Esophagus muscularis mucosa (tissue), 4 donors: ENCODE measurements at regions not wholly inside any gene's neighbourhood (a gene's known extent, or its start where the extent isn't known, plus 50 kb on each side); places are given as distances from the start of the nearest gene placed in this dataset.

Source experiments
- DNase-seq: peaks from one replicate; pipeline ENCODE4 v3.0.0-alpha.2; 2017; ENCODE audit errors: extremely low spot score
- H3K27ac ChIP-seq, 4 donors: fragments of 200-600 bp; sonication (generic); replicated peaks in 1 of 4; 1 replicate in 3 of 4; 2 replicates in 1 of 4; pipeline ENCODE4 v1.5.1; 2016 to 2019; ENCODE audit warnings: mild to moderate bottlenecking in 1 of 4
- H3K27me3 ChIP-seq, 4 donors: fragments of 200-600 bp; sonication (generic); one replicate each; pipeline versions ENCODE4 v1.5.1 to v1.6.0; 2016 to 2019
- H3K36me3 ChIP-seq, 4 donors: fragments of 200-600 bp; sonication (generic); one replicate each; pipeline ENCODE4 v1.5.1; 2016 to 2019
- H3K4me1 ChIP-seq, 4 donors: fragments of 200-600 bp; sonication (generic); one replicate each; pipeline ENCODE4 v1.5.1; 2016 to 2019
- H3K4me3 ChIP-seq, 4 donors: fragments of 200-600 bp; sonication (generic); 1 replicate in 2 of 4; 2 replicates in 2 of 4; pipeline ENCODE4 v1.5.1; 2016 to 2019; ENCODE audit warnings: mild to moderate bottlenecking in 4 of 4, moderate library complexity in 1 of 4
- H3K9me3 ChIP-seq, 4 donors: fragments of 200-600 bp; sonication (generic); 1 replicate in 3 of 4; 2 replicates in 1 of 4; pipeline ENCODE4 v1.5.1; 2016 to 2019
- EP300 ChIP-seq: sonication (generic); formaldehyde crosslinking; IDR thresholded peaks from one replicate; pipeline ENCODE4 v1.6.1; 2017; ENCODE audit warnings: antibody characterized with exemption
- POLR2A ChIP-seq: fragments of 450-650 bp; IDR thresholded peaks from one replicate; pipeline ENCODE4 v1.6.1; 2017; ENCODE audit warnings: antibody characterized with exemption, moderate library complexity, mild to moderate bottlenecking, low read depth
- POLR2AphosphoS5 ChIP-seq, 2 donors: sonication (generic); formaldehyde crosslinking; IDR thresholded peaks; one replicate each; pipeline ENCODE4 v1.6.1; 2017; ENCODE audit warnings: antibody characterized with exemption in 2 of 2
- whole genome bisulfite sequencing: methylation state at CpG from one replicate; pipeline ENCODE4 v1.1.5; 2018; 5-methylcytosine and 5-hydroxymethylcytosine counted together
- intact Hi-C: fragments of 100-400 bp; cut with DNase I; formaldehyde crosslinking; loops from one replicate; pipeline ENCODE4 v1.15.1; 2023
- TF ChIP-seq, protein P1 (sequence below), 3 experiments: fragments of 200-600 bp in 2 of 3; fragments of 450-650 bp in 1 of 3; sonication (generic) in 2 of 3; IDR thresholded peaks; one replicate each; pipeline ENCODE4 v1.5.1; 2017 to 2019; ENCODE audit warnings: antibody characterized with exemption in 3 of 3, mild to moderate bottlenecking in 2 of 3, moderate library complexity in 1 of 3

DNA sequence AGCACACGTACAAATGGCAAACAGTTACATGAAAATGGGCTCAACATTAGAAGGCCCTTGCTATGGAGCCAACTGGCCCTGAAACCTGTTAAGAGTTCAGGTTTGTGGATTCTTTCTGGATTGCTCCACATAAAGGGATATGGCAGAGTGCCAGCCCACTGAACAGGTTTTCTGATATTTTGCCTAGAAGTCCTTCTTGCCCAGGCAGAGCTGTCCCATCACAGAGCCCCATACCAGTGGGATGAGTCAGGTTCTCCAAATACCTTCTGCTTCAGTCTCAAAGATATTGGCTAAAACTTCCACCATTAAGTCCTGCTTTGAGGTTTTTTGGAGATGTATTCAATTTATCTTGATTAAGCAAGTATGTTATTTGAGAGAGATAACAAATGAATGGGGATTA, 146.8 kb upstream of the IL1RAPL2 start:
- no peak for DNase-seq
- no peak for TF ChIP-seq POLR2AphosphoS5 (IDR thresholded peaks at IDR 0.05)
- no peak for TF ChIP-seq POLR2A
- no peak for TF ChIP-seq EP300
- TF ChIP-seq, protein P1, sequence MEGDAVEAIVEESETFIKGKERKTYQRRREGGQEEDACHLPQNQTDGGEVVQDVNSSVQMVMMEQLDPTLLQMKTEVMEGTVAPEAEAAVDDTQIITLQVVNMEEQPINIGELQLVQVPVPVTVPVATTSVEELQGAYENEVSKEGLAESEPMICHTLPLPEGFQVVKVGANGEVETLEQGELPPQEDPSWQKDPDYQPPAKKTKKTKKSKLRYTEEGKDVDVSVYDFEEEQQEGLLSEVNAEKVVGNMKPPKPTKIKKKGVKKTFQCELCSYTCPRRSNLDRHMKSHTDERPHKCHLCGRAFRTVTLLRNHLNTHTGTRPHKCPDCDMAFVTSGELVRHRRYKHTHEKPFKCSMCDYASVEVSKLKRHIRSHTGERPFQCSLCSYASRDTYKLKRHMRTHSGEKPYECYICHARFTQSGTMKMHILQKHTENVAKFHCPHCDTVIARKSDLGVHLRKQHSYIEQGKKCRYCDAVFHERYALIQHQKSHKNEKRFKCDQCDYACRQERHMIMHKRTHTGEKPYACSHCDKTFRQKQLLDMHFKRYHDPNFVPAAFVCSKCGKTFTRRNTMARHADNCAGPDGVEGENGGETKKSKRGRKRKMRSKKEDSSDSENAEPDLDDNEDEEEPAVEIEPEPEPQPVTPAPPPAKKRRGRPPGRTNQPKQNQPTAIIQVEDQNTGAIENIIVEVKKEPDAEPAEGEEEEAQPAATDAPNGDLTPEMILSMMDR (IDR thresholded peaks at IDR 0.05) = no peak
- peaks cover 0 to 17% (median 1%) of the 10 kb centered on the region in 4 donors for H3K9me3 ChIP-seq
- peaks cover 0 to 7% (median 0%) of the 10 kb centered on the region in 4 donors for H3K27me3 ChIP-seq
- 64% methylated on average over 1 of the region's 1 CpG for WGBS
- no peaks in the 10 kb centered on the region for H3K4me1 ChIP-seq
- no peaks in the 10 kb centered on the region for H3K36me3 ChIP-seq
- H3K27ac ChIP-seq = no peak overlapping the region
- intact Hi-C loops = no loop called here
- H3K4me3 ChIP-seq = no peak overlapping the region

DNA sequence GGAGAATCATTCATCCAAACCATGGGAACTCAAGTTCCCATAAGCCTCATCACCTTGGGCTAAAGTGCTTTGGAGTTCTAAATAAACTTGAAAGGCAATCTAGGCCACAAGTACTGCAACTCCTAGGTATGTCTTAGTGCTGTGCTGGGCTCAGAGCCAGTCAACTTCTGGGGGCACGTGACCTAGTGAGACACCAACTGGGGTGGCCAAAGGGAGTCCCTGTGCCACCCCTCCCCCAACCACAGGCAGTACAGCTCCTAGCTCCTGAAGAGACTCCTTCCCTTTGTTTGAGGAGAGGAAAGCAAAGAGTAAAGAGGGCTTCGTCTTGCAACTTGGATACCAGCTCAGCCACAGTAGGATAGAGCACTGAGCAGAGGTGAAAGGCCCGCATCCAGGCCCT, 154.2 kb upstream of the IL1RAPL2 start:
- 73% methylated on average over 3 of the region's 3 CpGs for WGBS
- TF ChIP-seq POLR2A (no peak), EP300 (no peak), POLR2AphosphoS5 (IDR thresholded peaks at IDR 0.05) (no peak)
- TF ChIP-seq, protein P1 (IDR thresholded peaks at IDR 0.05) = no peak
- no peaks in the 10 kb centered on the region for H3K27me3 ChIP-seq
- no peak for DNase-seq
- no peak overlapping the region for H3K4me3 ChIP-seq
- H3K27ac ChIP-seq = no peak overlapping the region
- intact Hi-C loops = no loop called here
- peaks cover 0 to 13% (median 0%) of the 10 kb centered on the region in 4 donors for H3K9me3 ChIP-seq
- no peaks in the 10 kb centered on the region for H3K4me1 ChIP-seq
- no peaks in the 10 kb centered on the region for H3K36me3 ChIP-seq

DNA sequence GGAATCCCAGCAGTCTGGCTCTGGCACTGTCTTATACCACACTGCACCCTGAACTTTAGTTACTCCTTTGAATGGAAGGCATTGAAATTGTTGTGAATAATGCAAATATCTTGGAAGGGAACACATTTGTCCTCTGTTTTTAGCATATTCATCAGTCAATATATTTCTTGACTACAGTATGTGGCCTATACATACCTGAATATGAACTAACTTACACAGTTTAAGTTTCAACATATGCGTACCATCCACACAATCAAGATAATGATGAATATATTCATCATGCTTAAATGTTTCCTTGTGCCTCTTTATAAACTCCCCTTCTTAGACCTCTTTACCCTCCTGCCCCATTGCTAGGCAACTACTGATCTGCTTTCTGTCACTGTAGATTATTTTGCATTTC, 145.7 kb upstream of the ESX1 start:
- TF ChIP-seq POLR2A (no peak), POLR2AphosphoS5 (IDR thresholded peaks at IDR 0.05) (no peak), EP300 (no peak)
- TF ChIP-seq, protein P1 (IDR thresholded peaks at IDR 0.05) = no peak
- no peak overlapping the region for H3K27ac ChIP-seq
- 100% methylated on average over 1 of the region's 1 CpG for WGBS

DNA sequence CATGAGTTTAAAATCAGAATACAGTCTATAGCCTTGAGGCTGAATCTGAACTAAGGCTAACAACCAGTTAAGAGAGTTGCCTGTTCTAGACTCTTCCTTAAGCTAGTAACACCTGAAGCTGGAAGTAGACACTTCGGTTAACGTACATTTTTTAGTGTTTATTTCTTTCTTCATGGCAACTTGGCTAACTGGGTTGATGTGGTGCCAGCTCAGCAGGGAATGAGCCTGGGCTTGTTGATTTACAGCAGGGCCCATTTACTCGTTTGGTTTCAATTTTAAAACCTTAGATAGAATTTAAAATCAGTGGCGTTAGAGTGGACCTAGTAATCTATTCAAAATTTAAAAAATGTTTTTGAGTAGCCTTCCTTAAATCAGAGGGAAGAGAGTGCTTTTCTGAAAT, 137.6 kb upstream of the ESX1 start:
- no peak overlapping the region for H3K27ac ChIP-seq

More for the DNA sequence above, 145.7 kb upstream of the ESX1 start:
- H3K36me3 ChIP-seq = no peaks in the 10 kb centered on the region
- intact Hi-C loops = no loop called here
- no peaks in the 10 kb centered on the region for H3K4me1 ChIP-seq
- no peaks in the 10 kb centered on the region for H3K9me3 ChIP-seq
- H3K27me3 ChIP-seq = no peaks in the 10 kb centered on the region
- DNase-seq = no peak
- no peak overlapping the region for H3K4me3 ChIP-seq

More for the DNA sequence above, 137.6 kb upstream of the ESX1 start:
- no peaks in the 10 kb centered on the region for H3K4me1 ChIP-seq
- no peaks in the 10 kb centered on the region for H3K9me3 ChIP-seq
- intact Hi-C loops = no loop called here
- H3K4me3 ChIP-seq = no peak overlapping the region
- 68% methylated on average over 4 of the region's 4 CpGs for WGBS
- no peak for DNase-seq
- no peak for TF ChIP-seq EP300
- TF ChIP-seq POLR2AphosphoS5 (IDR thresholded peaks at IDR 0.05) = no peak
- TF ChIP-seq, protein P1 (IDR thresholded peaks at IDR 0.05) = no peak
- TF ChIP-seq POLR2A = no peak
- peaks cover 0 to 12% (median 0%) of the 10 kb centered on the region in 4 donors for H3K27me3 ChIP-seq
- H3K36me3 ChIP-seq = no peaks in the 10 kb centered on the region
